Posterior vena cava (tissue), 2 donors: ENCODE measurements at regions not wholly inside any gene's neighbourhood (a gene's known extent, or its start where the extent isn't known, plus 50 kb on each side); places are given as distances from the start of the nearest gene placed in this dataset.
"Not testable (repeated sequence)": the region's sequence is repeated elsewhere in the genome, so short reads cannot be mapped to it uniquely, and the experiment has no call there.

Experiments
- DNase-seq: peaks from one replicate; pipeline ENCODE4 v3.0.0-alpha.2; 2020; ENCODE audit warnings: low spot score
- intact Hi-C, 2 donors: fragments of 100-400 bp; cut with DNase I; formaldehyde crosslinking; loops; one replicate each; pipeline versions ENCODE4 v1.14.1 to v1.14.2; 2022 to 2023
- donor health status: DM: yes; HTN: yes; CAD: no.
- donor health status: DM: yes; HTN: yes; CAD: no.

DNA sequence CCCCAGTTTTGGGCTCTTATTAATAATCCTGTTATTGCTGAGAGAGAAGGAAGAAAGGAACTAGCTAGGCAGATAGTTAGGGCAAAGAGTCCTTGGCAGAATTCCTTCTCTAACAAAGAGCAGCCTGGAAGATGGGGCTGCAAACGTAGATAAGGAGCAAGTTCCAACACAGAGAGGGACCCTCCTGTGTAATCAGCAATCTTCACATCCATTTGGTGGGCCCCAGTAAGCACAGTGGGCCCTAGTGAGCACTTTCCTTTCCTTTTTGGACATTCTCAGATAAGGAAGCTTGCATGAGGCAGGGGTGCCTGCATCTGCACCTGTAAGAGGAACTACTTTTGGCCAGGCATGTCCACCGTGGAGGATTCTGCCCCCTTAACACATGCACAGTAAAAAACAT lies 119.6 kb upstream of the SGO1 start:
- intact Hi-C loops, result no loop called here
- DNase-seq, result no peak

GRCh38 chr3:20302766-20303165 lies 116.8 kb upstream of the SGO1 start:
- no peak for DNase-seq
- intact Hi-C loops, result no loop called here

DNA sequence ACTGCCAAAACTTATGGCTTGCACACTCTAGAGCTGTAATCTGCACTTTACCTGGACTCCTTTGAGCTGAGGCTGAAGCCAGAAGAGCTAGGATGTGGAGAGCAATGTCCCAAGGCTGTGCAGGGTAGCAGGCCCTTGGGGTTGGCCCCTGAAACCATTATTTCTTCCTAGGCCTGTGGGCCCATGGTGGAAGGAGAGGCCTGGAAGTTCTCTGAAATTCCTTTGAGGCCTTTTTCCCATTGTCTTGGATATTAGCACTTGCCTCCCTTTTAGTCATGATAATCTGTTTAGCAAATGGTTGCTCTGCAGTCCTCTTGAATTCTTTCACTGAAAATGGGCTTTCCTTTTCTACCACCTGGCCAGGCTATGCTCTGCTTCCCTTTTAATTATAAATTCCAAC lies 102.0 kb upstream of the SGO1 start:
- no peak for DNase-seq
- intact Hi-C loops, result no loop called here

GRCh38 chr3:20280257-20280656 lies 94.3 kb upstream of the SGO1 start:
- no peak for DNase-seq
- intact Hi-C loops, result no loop called here

- intact Hi-C loops, DNase-seq: not testable (repeated sequence)
These were observed 80.0 kb upstream of the SGO1 start for GRCh38 chr3:20265977-20266376.

GRCh38 chr3:20264900-20265567 lies 79.0 kb upstream of the SGO1 start:
- intact Hi-C loops, result no loop called here

DNA sequence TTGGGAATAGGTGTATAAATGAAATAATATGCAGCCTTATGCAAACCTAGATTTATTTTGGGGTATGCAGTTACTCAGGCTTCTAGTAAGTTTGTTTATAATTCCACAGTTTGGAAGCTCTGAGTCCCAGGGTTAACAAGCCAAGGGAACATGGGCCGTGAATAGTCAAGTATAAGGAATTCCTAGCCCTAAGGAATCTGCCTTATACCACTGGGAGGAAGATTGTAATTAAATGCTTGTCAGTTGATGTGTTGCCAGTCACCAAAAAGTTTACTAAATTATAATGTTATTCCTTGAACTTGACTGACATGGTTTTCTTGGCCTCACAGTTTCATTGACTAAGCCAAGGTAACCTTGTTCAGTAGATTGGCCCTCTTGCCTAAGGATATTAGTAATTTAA lies 72.4 kb upstream of the SGO1 start:
- DNase-seq, result no peak
- intact Hi-C loops, result no loop called here

More at GRCh38 chr3:20264900-20265567, 79.0 kb upstream of the SGO1 start:
- no peak for DNase-seq

GRCh38 chr3:20256144-20256543 lies 70.1 kb upstream of the SGO1 start:
- intact Hi-C loops, result no loop called here
- no peak for DNase-seq

- intact Hi-C loops, result no loop called here
- no peak for DNase-seq
These were observed 68.5 kb upstream of the SGO1 start for GRCh38 chr3:20254268-20255117.

DNA sequence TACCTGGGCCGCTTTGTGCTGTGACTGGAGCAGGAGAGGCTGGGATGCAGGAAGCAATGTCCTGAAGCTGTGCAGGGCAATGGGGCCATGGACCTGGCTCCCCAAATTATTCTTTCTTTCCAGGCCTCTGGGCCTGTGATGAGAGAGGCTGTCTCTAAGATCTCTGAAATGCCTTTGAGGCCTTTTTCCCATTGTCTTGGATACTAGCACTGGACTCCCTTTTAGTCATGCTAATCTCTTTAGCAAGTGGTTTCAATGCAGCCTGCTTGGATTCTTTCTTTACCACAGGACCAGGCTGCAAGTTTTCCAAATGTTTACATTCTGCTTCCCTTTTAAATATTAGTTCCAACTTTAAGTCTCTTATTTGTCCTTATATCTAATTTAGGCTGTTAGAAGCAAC lies 64.8 kb upstream of the SGO1 start:
- DNase-seq, result no peak
- intact Hi-C loops, result no loop called here

DNA sequence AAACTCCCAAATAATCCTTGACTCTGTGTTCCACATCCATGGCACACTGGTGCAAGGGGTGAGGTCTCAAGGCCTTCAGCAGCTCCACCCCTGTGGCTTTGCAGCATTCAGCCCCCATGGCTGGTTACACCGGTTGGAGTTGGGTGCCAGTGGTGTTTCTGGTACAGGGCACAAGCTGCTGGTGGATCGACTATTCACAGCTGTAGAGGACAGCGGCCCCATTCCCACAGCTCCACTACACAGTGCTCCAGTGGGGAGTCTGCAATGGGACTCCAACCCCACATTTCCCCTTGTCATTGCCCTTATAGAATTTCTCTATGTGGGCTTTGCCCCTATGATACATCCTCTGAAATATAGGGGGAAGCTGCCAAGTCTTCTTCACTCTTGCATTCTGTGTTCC lies 64.3 kb upstream of the SGO1 start:
- intact Hi-C loops, result no loop called here

GRCh38 chr3:20246662-20247061 lies 60.7 kb upstream of the SGO1 start:
- intact Hi-C loops, result no loop called here
- DNase-seq, result no peak

More for the DNA sequence above, 64.3 kb upstream of the SGO1 start:
- no peak for DNase-seq

- no peak for DNase-seq
- intact Hi-C loops, result no loop called here
These were observed 59.8 kb upstream of the SGO1 start for GRCh38 chr3:20245781-20246180.

- no peak for DNase-seq
- intact Hi-C loops, result no loop called here
These were observed 54.3 kb upstream of the SGO1 start for GRCh38 chr3:20240154-20240883.

DNA sequence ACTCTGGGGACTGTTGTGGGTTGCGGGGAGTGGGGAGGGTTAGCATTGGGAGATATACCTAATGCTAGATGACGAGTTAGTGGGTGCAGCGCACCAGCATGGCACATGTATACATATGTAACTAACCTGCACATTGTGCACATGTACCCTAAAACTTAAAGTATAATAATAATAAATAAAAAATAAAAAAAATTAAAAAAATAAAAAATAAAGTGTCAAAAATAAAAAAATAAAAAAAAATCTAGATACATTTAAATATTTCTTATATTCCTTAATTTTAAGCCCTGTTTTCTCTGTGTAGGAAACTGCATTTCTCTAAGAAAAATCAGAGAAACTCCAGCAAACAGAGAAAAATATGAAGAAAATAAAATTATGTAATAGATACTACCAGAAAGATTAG lies 52.2 kb upstream of the SGO1 start:
- intact Hi-C loops, DNase-seq: not testable (repeated sequence)

DNA sequence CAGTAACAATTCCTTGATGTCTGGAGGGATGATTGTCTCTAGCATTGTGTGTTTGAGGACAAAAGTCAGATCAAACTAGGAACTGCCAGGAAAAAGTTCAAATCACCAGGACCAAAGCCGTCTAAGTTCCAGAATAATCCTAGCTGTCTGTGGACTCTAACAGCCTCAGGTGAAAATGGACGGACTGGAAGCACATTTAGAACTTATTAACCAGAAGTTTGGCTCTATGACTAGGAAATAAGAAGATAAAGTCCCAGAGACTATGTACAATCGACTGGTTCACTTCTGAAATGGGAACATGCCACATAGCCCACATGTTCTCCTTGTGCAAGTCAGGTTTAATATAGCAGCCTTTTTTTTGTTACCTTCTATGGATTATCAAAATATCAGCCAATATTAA lies 50.6 kb upstream of the SGO1 start:
- intact Hi-C loops, result no loop called here
- DNase-seq, result no peak
